B cell (primary cell): ENCODE measurements at regions not wholly inside any gene's neighbourhood (a gene's known extent, or its start where the extent isn't known, plus 50 kb on each side); places are given as distances from the start of the nearest gene placed in this dataset.

Experiments
- ATAC-seq: fragments of 200-7000 bp; cut with Tn5 transposase; one replicate; pipeline ENCODE4 v1.10.0; 2021; ENCODE audit warnings: low read depth, mild to moderate bottlenecking, moderate number of reproducible peaks, moderate library complexity
- CTCF ChIA-PET: fragments of 350-600 bp; sonication (Branson Sonifier 250); formaldehyde crosslinking; loops from one replicate; lab custom pipeline; 2021; ENCODE audit warnings: antibody characterized with exemption, inconsistent platforms; lab: Charles Lee
- POLR2A ChIA-PET: fragments of 350-600 bp; sonication (Branson Sonifier 250); formaldehyde crosslinking; loops from one replicate; lab custom pipeline; 2021; ENCODE audit warnings: antibody characterized with exemption; lab: Charles Lee
- DNase-seq: peaks from one replicate; pipeline ENCODE4 v3.0.0; 2013
- H2AFZ ChIP-seq: 2 replicates; pipeline ENCODE4 v1.6.1; 2012; ENCODE audit warnings: mild to moderate bottlenecking, low read depth, low read length; ENCODE audit not compliant: insufficient read depth, poor library complexity, severe bottlenecking
- H3K27ac ChIP-seq, 2 donors: 1 replicate in 1 of 2; 2 replicates in 1 of 2; pipeline ENCODE4 v1.5.1; 2012 to 2013; ENCODE audit warnings: low read length in 2 of 2, mild to moderate bottlenecking in 2 of 2, moderate library complexity in 1 of 2
- H3K27me3 ChIP-seq, 4 experiments: fragments of 200-600 bp in 1 of 4; sonication (generic) in 1 of 4; replicated peaks in 1 of 4; 1 replicate in 2 of 4; 2 replicates in 2 of 4; pipeline versions ENCODE4 v1.6.1 to v1.7.0; 2013 to 2016; ENCODE audit warnings: low read length in 3 of 4, mild to moderate bottlenecking in 2 of 4, mixed read lengths in 1 of 4, moderate library complexity in 1 of 4; ENCODE audit not compliant: insufficient read depth in 4 of 4, control insufficient read depth in 3 of 4; ENCODE audit errors: control extremely low read depth in 1 of 4
- H3K36me3 ChIP-seq, 2 experiments: replicated peaks in 1 of 2; 1 replicate in 1 of 2; 2 replicates in 1 of 2; pipeline versions ENCODE4 v1.6.1 to v1.7.1; 2013; ENCODE audit warnings: low read length in 1 of 2; ENCODE audit not compliant: insufficient read depth in 2 of 2, control insufficient read depth in 1 of 2; ENCODE audit errors: control extremely low read depth in 1 of 2, extremely low read depth in 1 of 2
- H3K4me1 ChIP-seq, 2 donors: fragments of 200-600 bp in 1 of 2; sonication (generic) in 1 of 2; 1 replicate in 1 of 2; 2 replicates in 1 of 2; pipeline versions ENCODE4 v1.5.1 to v1.6.1; 2013 to 2017; ENCODE audit warnings: low read length in 2 of 2; ENCODE audit not compliant: control insufficient read depth in 2 of 2, insufficient read depth in 2 of 2
- H3K4me2 ChIP-seq: replicated peaks from 2 replicates; pipeline ENCODE3; 2012; ENCODE audit warnings: mild to moderate bottlenecking, low read depth, low read length; ENCODE audit not compliant: poor library complexity, severe bottlenecking
- H3K4me3 ChIP-seq, 5 experiments: fragments of 200-600 bp in 1 of 5; sonication (generic) in 1 of 5; 1 replicate in 3 of 5; 2 replicates in 2 of 5; pipeline versions ENCODE4 v1.5.1 to v1.7.0; 2011 to 2016; ENCODE audit warnings: low read length in 4 of 5, mild to moderate bottlenecking in 4 of 5, low read depth in 2 of 5, control low read depth in 1 of 5, moderate library complexity in 1 of 5; ENCODE audit not compliant: insufficient read depth in 1 of 5; ENCODE audit errors: control extremely low read depth in 1 of 5, extremely low read depth in 1 of 5
- H3K79me2 ChIP-seq: fragments of 200-600 bp; sonication (generic); one replicate; pipeline ENCODE4 v1.6.0; 2016; ENCODE audit warnings: low read length; ENCODE audit not compliant: control insufficient read depth, insufficient read depth
- H3K9ac ChIP-seq: fragments of 200-600 bp; sonication (generic); 2 replicates; pipeline ENCODE4 v1.6.1; 2017; ENCODE audit warnings: mild to moderate bottlenecking, low read length, moderate library complexity
- H3K9me3 ChIP-seq, 3 donors: one replicate each; pipeline versions ENCODE4 v1.6.1 to v1.7.1; 2013; ENCODE audit warnings: low read length in 2 of 3; ENCODE audit not compliant: control insufficient read depth in 2 of 3, insufficient read depth in 1 of 3; ENCODE audit errors: control extremely low read depth in 1 of 3
- H4K20me1 ChIP-seq: 2 replicates; pipeline ENCODE4 v1.6.0; 2012; ENCODE audit warnings: mild to moderate bottlenecking, low read length; ENCODE audit not compliant: insufficient read depth, control insufficient read depth, poor library complexity, severe bottlenecking
- H3K27ac Mint-ChIP-seq: one replicate; pipeline ENCODE4 v1.8.0; 2021; ENCODE audit warnings: mixed read lengths
- H3K27me3 Mint-ChIP-seq: one replicate; pipeline ENCODE4 v1.8.0; 2021; ENCODE audit warnings: mixed read lengths
- H3K4me1 Mint-ChIP-seq: one replicate; pipeline ENCODE4 v1.8.0; 2021; ENCODE audit warnings: mixed read lengths
- H3K4me3 Mint-ChIP-seq: one replicate; pipeline ENCODE4 v1.8.0; 2021; ENCODE audit warnings: mixed read lengths
- H3K9me3 Mint-ChIP-seq: one replicate; pipeline ENCODE4 v1.8.0; 2022; ENCODE audit warnings: mixed read lengths; ENCODE audit not compliant: insufficient read depth
- CTCF ChIP-seq: fragments of 200-600 bp; IDR thresholded peaks from one replicate; pipeline ENCODE4 v1.8.0; 2022; ENCODE audit warnings: antibody characterized with exemption, mild to moderate bottlenecking
- EZH2 ChIP-seq: IDR thresholded peaks from 2 replicates; pipeline ENCODE4 v1.6.1; 2012; ENCODE audit warnings: borderline replicate concordance, low read depth, mild to moderate bottlenecking, moderate library complexity, low read length; ENCODE audit not compliant: insufficient read depth, poor library complexity, severe bottlenecking
- WGBS: methylation state at CpG from one replicate; pipeline ENCODE4 v1.1.5; 2013; ENCODE audit warnings: missing lambda C conversion rate; ENCODE audit not compliant: insufficient coverage; 5-methylcytosine and 5-hydroxymethylcytosine counted together
- intact Hi-C: fragments of 100-400 bp; cut with micrococcal nuclease; formaldehyde crosslinking; loops from one replicate; pipeline ENCODE4 v1.10.0; 2022

- H3K4me3 ChIP-seq = no peak overlapping the region
- H3K36me3 ChIP-seq = no peaks in the 10 kb centered on the region
- H3K27me3 ChIP-seq = no peaks in the 10 kb centered on the region
- Mint-ChIP-seq H3K27me3 (no peaks in the 10 kb centered on the region), H3K4me1 (no peaks in the 10 kb centered on the region), H3K9me3 (no peaks in the 10 kb centered on the region), H3K4me3 (no peak overlapping the region), H3K27ac (no peak overlapping the region)
- no peak overlapping the region for H3K9ac ChIP-seq
- H3K4me2 ChIP-seq = no peak overlapping the region
- no peak for DNase-seq
- TF ChIP-seq CTCF = no peak
- no peak for TF ChIP-seq EZH2
- H2AFZ ChIP-seq = no peak overlapping the region
- no peaks in the 10 kb centered on the region for H3K79me2 ChIP-seq
- no peak overlapping the region for H3K27ac ChIP-seq
- ChIA-PET POLR2A (no interaction called here), CTCF (no interaction called here)
- intact Hi-C loops = no loop called here
- peaks cover 0 to 19% (median 0%) of the 10 kb centered on the region in 3 donors for H3K9me3 ChIP-seq
- ATAC-seq = no peak
- WGBS = 95% methylated on average over 22 of the region's 25 CpGs
- no peaks in the 10 kb centered on the region for H4K20me1 ChIP-seq
- H3K4me1 ChIP-seq = no peaks in the 10 kb centered on the region
Observed at GRCh38 chr11:23399995-23400394, 539.7 kb upstream of the CCDC179 start.

- Histone ChIP-seq H2AFZ (no peak overlapping the region), H3K36me3 (no peaks in the 10 kb centered on the region), H3K27me3 (no peaks in the 10 kb centered on the region), H3K9ac (no peak overlapping the region), H3K4me2 (no peak overlapping the region), H3K9me3 (peaks cover 0 to 35% (median 0%) of the 10 kb centered on the region in 3 donors), H3K4me3 (no peak overlapping the region), H3K4me1 (no peaks in the 10 kb centered on the region), H4K20me1 (no peaks in the 10 kb centered on the region), H3K27ac (no peak overlapping the region), H3K79me2 (no peaks in the 10 kb centered on the region)
- Mint-ChIP-seq H3K9me3 (peaks cover 5% of the 10 kb centered on the region), H3K4me1 (no peaks in the 10 kb centered on the region), H3K4me3 (no peak overlapping the region), H3K27ac (no peak overlapping the region), H3K27me3 (no peaks in the 10 kb centered on the region)
- WGBS = 95% methylated on average over 52 of the region's 53 CpGs
- DNase-seq (no peak), ATAC-seq (no peak)
- POLR2A ChIA-PET = no interaction called here
- intact Hi-C loops = no loop called here
- no peak for TF ChIP-seq EZH2
- TF ChIP-seq CTCF = no peak
- CTCF ChIA-PET = no interaction called here
Observed at GRCh38 chr11:23403210-23404185, 543.2 kb upstream of the CCDC179 start.
